ENCODE measurements at regions not wholly inside any gene's neighbourhood (a gene's known extent, or its start where the extent isn't known, plus 50 kb on each side); places are given as distances from the start of the nearest gene placed in this dataset.

- TF ChIP-seq POLR2A (IDR thresholded peaks at IDR 0.05; ENCODE audit: low read length) (no peak), GATA1 (IDR thresholded peaks at IDR 0.05; ENCODE audit: low read depth, low read length) (no peak)
Observed at GRCh38 chr4:165584916-165585315, 206.1 kb downstream of the CPE start.

Data from erythroblast (primary cell).